ENCODE measurements at regions not wholly inside any gene's neighbourhood (a gene's known extent, or its start where the extent isn't known, plus 50 kb on each side); places are given as distances from the start of the nearest gene placed in this dataset.

- Histone ChIP-seq H3K9me3 (replicated peaks; ENCODE audit: low read length) (no peaks in the 10 kb centered on the region), H3K4me2 (ENCODE audit: low read length) (no peak overlapping the region), H3K9ac (ENCODE audit: low read depth, low read length) (no peak overlapping the region), H3K4me3 (ENCODE audit: low read length) (no peak overlapping the region), H3K27me3 (ENCODE audit: control insufficient read depth, insufficient read depth, low read length) (no peaks in the 10 kb centered on the region), H3K4me1 (ENCODE audit: control insufficient read depth, insufficient read depth, low read length) (no peaks in the 10 kb centered on the region), H3K36me3 (ENCODE audit: insufficient read depth, low read length) (no peaks in the 10 kb centered on the region)
Measured at GRCh38 chr5:105380126-105380525, 1817.5 kb upstream of the NUDT12 start.

DNA sequence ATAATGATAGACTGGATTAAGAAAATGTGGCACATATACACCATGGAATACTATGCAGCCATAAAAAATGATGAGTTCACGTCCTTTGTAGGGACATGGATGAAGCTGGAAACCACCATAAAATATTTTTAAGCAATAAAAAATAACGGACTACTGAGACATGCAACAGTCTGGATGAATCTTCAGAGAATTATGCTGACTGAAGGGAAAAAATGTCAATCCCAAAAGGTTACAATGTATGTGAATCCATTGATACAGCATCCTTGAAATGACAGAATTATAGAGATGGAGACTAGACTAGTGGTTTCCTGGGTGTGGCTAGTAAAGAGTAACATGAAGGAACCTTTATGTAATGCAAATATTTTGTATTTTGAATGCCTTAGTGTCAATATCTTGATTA is 1808.6 kb upstream of the NUDT12 start:
- no peaks in the 10 kb centered on the region for H3K9me3 ChIP-seq (replicated peaks; ENCODE audit: low read length)
- no peaks in the 10 kb centered on the region for H3K4me1 ChIP-seq (ENCODE audit: control insufficient read depth, insufficient read depth, low read length)
- no peak overlapping the region for H3K9ac ChIP-seq (ENCODE audit: low read depth, low read length)
- no peaks in the 10 kb centered on the region for H3K36me3 ChIP-seq (ENCODE audit: insufficient read depth, low read length)
- H3K4me2 ChIP-seq (ENCODE audit: low read length): no peak overlapping the region
- no peak overlapping the region for H3K4me3 ChIP-seq (ENCODE audit: low read length)
- H3K27me3 ChIP-seq (ENCODE audit: control insufficient read depth, insufficient read depth, low read length): no peaks in the 10 kb centered on the region

DNA sequence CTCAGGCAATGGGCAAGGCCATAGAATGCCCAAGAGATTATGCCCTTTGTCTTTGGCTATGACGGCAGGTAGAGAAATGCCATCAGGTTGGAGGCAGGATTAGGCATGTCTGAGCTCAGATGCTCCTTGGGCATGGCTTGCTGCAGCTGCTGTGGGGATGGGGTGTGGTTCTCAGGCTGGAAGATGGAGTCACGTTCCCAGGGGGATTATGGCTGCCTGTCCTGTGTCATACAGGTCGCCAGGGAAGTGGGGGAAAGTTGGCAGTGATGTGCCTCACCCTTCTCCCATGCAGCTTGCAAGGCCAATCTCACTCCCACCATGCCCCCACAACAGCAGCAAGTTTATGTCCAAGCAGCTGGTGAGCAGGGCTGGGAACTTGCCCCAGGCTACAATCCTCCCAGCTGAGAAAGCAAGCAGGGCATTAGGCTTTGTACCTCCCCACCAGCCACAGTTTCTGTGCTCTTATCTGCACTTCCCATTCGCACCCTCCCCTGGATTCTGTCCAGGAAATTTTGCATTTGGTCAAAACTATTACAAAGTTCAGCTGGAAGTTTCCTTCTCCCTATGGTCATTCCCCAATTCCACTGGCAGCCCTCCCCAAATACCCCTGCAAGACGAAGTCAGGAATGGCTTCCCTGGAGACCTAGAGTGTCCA is 1788.0 kb upstream of the NUDT12 start:
- no peak overlapping the region for H3K9ac ChIP-seq (ENCODE audit: low read depth, low read length)

GRCh38 chr5:105331558-105331957 is 1769.0 kb upstream of the NUDT12 start:
- Histone ChIP-seq H3K27me3 (ENCODE audit: control insufficient read depth, insufficient read depth, low read length) (no peaks in the 10 kb centered on the region), H3K9me3 (replicated peaks; ENCODE audit: low read length) (no peaks in the 10 kb centered on the region), H3K4me1 (ENCODE audit: control insufficient read depth, insufficient read depth, low read length) (no peaks in the 10 kb centered on the region), H3K36me3 (ENCODE audit: insufficient read depth, low read length) (no peaks in the 10 kb centered on the region), H3K9ac (ENCODE audit: low read depth, low read length) (no peak overlapping the region), H3K4me3 (ENCODE audit: low read length) (no peak overlapping the region), H3K4me2 (ENCODE audit: low read length) (no peak overlapping the region)

More for the DNA sequence above, 1788.0 kb upstream of the NUDT12 start:
- Histone ChIP-seq H3K4me3 (ENCODE audit: low read length) (no peak overlapping the region), H3K27me3 (ENCODE audit: control insufficient read depth, insufficient read depth, low read length) (no peaks in the 10 kb centered on the region), H3K9me3 (replicated peaks; ENCODE audit: low read length) (no peaks in the 10 kb centered on the region), H3K36me3 (ENCODE audit: insufficient read depth, low read length) (no peaks in the 10 kb centered on the region), H3K4me2 (ENCODE audit: low read length) (no peak overlapping the region), H3K4me1 (ENCODE audit: control insufficient read depth, insufficient read depth, low read length) (no peaks in the 10 kb centered on the region)

DNA sequence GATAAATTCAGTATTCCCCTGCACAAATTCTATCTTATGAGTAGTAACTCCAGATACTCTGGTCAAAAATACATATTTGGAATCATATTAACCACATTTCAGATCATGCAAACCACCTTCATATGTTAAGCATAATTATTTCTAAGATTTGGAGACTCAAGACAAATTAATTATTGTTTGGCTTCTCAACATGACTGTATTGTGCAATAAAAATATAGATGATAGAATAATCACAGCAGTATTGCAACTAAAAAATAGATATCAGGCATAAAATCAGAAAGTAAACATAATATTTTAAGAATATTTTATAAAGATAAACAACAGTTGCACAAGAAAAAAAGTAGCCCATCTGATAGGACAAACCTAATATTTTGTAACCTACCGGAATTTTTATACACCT is 1767.6 kb upstream of the NUDT12 start:
- Histone ChIP-seq H3K4me2 (ENCODE audit: low read length) (no peak overlapping the region), H3K4me3 (ENCODE audit: low read length) (no peak overlapping the region), H3K9ac (ENCODE audit: low read depth, low read length) (no peak overlapping the region), H3K27me3 (ENCODE audit: control insufficient read depth, insufficient read depth, low read length) (no peaks in the 10 kb centered on the region), H3K4me1 (ENCODE audit: control insufficient read depth, insufficient read depth, low read length) (no peaks in the 10 kb centered on the region), H3K36me3 (ENCODE audit: insufficient read depth, low read length) (no peaks in the 10 kb centered on the region), H3K9me3 (replicated peaks; ENCODE audit: low read length) (no peaks in the 10 kb centered on the region)

DNA sequence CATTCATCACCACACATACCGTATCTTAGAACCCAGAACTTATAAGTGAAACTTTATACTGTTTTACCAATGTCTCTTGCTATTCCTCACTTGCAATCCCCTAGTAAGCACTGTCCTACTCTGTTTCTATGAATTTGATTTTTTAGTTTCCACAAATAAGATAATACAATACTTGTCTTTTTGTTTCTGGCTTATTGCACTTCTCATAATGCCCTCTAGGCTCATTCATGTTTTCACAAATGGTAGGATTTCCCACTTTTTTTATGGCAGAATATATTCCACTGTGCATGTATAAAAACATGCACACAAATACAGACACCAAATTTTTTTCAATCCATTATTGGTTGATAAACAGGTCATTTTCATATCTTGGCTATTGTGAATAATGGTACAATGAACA is 1742.3 kb upstream of the NUDT12 start:
- H3K9ac ChIP-seq (ENCODE audit: low read depth, low read length): no peak overlapping the region
- H3K4me1 ChIP-seq (ENCODE audit: control insufficient read depth, insufficient read depth, low read length): no peaks in the 10 kb centered on the region
- no peak overlapping the region for H3K4me3 ChIP-seq (ENCODE audit: low read length)

DNA sequence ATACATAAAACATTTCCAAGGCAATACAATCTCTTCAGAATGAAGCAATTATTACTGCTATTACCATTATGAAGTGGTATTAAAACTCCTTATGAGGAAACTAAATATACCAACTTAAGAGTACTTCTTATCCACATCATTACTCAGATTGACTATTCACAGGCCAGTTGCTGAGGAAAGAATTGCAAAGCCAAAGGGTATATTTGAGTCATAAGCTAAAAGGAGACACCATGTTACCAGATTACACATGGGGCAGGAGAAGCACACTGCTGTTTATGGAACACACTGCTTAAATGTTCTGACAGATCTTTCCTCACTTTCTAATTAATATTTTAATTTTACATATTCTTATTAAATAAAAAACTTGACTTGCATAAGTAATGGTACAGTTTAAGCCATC is 1726.4 kb upstream of the NUDT12 start:
- no peaks in the 10 kb centered on the region for H3K4me1 ChIP-seq (ENCODE audit: control insufficient read depth, insufficient read depth, low read length)
- no peaks in the 10 kb centered on the region for H3K36me3 ChIP-seq (ENCODE audit: insufficient read depth, low read length)
- H3K4me3 ChIP-seq (ENCODE audit: low read length): no peak overlapping the region
- H3K27me3 ChIP-seq (ENCODE audit: control insufficient read depth, insufficient read depth, low read length): no peaks in the 10 kb centered on the region
- H3K9ac ChIP-seq (ENCODE audit: low read depth, low read length): no peak overlapping the region
- no peak overlapping the region for H3K4me2 ChIP-seq (ENCODE audit: low read length)
- no peaks in the 10 kb centered on the region for H3K9me3 ChIP-seq (replicated peaks; ENCODE audit: low read length)

More for the DNA sequence above, 1742.3 kb upstream of the NUDT12 start:
- no peak overlapping the region for H3K4me2 ChIP-seq (ENCODE audit: low read length)
- no peaks in the 10 kb centered on the region for H3K9me3 ChIP-seq (replicated peaks; ENCODE audit: low read length)
- H3K36me3 ChIP-seq (ENCODE audit: insufficient read depth, low read length): no peaks in the 10 kb centered on the region
- H3K27me3 ChIP-seq (ENCODE audit: control insufficient read depth, insufficient read depth, low read length): no peaks in the 10 kb centered on the region

- Histone ChIP-seq H3K27me3 (ENCODE audit: control insufficient read depth, insufficient read depth, low read length) (no peaks in the 10 kb centered on the region), H3K4me2 (ENCODE audit: low read length) (no peak overlapping the region), H3K4me3 (ENCODE audit: low read length) (no peak overlapping the region), H3K9ac (ENCODE audit: low read depth, low read length) (no peak overlapping the region), H3K4me1 (ENCODE audit: control insufficient read depth, insufficient read depth, low read length) (no peaks in the 10 kb centered on the region), H3K9me3 (replicated peaks; ENCODE audit: low read length) (no peaks in the 10 kb centered on the region), H3K36me3 (ENCODE audit: insufficient read depth, low read length) (no peaks in the 10 kb centered on the region)
Measured at GRCh38 chr5:105283134-105283533, 1720.5 kb upstream of the NUDT12 start.

DNA sequence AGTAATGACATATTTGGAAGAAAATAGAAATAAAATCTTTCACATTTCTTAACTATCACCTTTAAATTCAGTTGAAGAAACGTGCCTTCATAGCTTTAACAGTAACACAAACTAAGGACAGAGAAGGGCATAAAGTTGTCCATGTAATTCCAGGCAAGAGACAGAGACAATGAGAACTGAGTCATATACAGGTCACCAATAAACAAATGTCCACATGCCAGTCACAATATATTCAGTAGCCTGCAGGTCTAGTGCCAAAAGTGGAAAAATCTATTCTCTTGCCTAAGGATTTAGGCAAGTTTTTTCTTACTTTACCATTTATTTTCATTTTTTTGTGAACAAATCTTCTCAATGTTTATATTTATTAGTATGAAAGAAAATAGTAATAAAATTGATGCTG is 1711.5 kb upstream of the NUDT12 start:
- no peaks in the 10 kb centered on the region for H3K27me3 ChIP-seq (ENCODE audit: control insufficient read depth, insufficient read depth, low read length)
- no peaks in the 10 kb centered on the region for H3K9me3 ChIP-seq (replicated peaks; ENCODE audit: low read length)
- H3K4me3 ChIP-seq (ENCODE audit: low read length): no peak overlapping the region
- no peak overlapping the region for H3K9ac ChIP-seq (ENCODE audit: low read depth, low read length)
- no peaks in the 10 kb centered on the region for H3K36me3 ChIP-seq (ENCODE audit: insufficient read depth, low read length)
- no peaks in the 10 kb centered on the region for H3K4me1 ChIP-seq (ENCODE audit: control insufficient read depth, insufficient read depth, low read length)
- no peak overlapping the region for H3K4me2 ChIP-seq (ENCODE audit: low read length)

DNA sequence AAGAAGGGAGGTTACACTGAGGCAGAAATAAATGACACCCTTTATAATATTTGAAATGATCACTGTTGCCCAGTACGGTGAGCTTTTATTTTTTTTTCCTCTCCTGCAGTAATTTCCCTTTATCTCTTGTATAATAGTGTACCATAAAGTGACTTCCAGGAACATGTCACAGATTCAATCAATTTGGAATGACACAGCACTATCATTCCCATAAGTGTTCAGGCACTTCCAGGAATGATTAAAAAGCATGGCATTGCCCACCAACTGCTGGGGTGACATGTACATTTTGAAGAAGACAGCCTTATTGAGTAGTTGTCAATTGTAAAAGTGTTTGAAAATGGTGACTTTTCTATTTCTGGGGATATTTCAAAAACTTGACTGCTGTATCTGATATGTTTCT is 1700.9 kb upstream of the NUDT12 start:
- Histone ChIP-seq H3K4me2 (ENCODE audit: low read length) (no peak overlapping the region), H3K9ac (ENCODE audit: low read depth, low read length) (no peak overlapping the region), H3K9me3 (replicated peaks; ENCODE audit: low read length) (no peaks in the 10 kb centered on the region), H3K4me3 (ENCODE audit: low read length) (no peak overlapping the region), H3K36me3 (ENCODE audit: insufficient read depth, low read length) (no peaks in the 10 kb centered on the region), H3K4me1 (ENCODE audit: control insufficient read depth, insufficient read depth, low read length) (no peaks in the 10 kb centered on the region), H3K27me3 (ENCODE audit: control insufficient read depth, insufficient read depth, low read length) (no peaks in the 10 kb centered on the region)

DNA sequence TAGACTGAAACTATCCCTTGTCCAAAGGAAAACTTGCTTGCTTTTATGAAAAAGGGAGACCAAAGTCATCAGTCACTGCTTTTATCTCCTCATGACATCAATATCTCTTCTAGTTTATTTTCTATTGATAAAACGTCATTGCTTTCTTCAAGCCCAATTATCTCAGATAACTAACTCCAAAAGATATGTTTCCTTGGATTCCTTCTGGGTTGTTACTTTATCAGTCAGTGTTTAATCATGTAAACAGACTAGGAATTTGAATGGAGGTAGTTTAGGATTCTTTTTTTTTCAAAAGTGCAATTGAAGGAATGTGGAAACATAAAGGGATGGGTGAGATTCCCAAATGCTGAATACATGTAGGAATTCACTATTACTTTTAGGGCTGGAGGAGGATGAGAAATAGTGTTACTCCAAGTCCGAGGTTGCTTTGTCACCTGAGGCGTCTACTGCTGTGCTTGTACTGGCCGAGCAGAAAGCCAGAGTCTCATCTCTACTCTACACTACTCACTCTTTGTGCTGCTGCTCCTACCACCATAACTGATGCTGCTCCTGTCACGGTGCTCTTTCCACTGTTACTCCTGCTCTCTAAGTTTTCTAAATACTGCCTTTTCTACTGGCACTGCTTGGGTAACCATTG is 1697.1 kb upstream of the NUDT12 start:
- Histone ChIP-seq H3K36me3 (ENCODE audit: insufficient read depth, low read length) (no peaks in the 10 kb centered on the region), H3K4me1 (ENCODE audit: control insufficient read depth, insufficient read depth, low read length) (no peaks in the 10 kb centered on the region), H3K9ac (ENCODE audit: low read depth, low read length) (no peak overlapping the region), H3K4me3 (ENCODE audit: low read length) (no peak overlapping the region), H3K9me3 (replicated peaks; ENCODE audit: low read length) (no peaks in the 10 kb centered on the region), H3K27me3 (ENCODE audit: control insufficient read depth, insufficient read depth, low read length) (no peaks in the 10 kb centered on the region), H3K4me2 (ENCODE audit: low read length) (no peak overlapping the region)

GRCh38 chr5:105238561-105238960 is 1676.0 kb upstream of the NUDT12 start:
- no peaks in the 10 kb centered on the region for H3K27me3 ChIP-seq (ENCODE audit: control insufficient read depth, insufficient read depth, low read length)
- no peaks in the 10 kb centered on the region for H3K36me3 ChIP-seq (ENCODE audit: insufficient read depth, low read length)
- H3K4me2 ChIP-seq (ENCODE audit: low read length): no peak overlapping the region
- H3K4me1 ChIP-seq (ENCODE audit: control insufficient read depth, insufficient read depth, low read length): no peaks in the 10 kb centered on the region
- H3K4me3 ChIP-seq (ENCODE audit: low read length): no peak overlapping the region
- no peaks in the 10 kb centered on the region for H3K9me3 ChIP-seq (replicated peaks; ENCODE audit: low read length)
- no peak overlapping the region for H3K9ac ChIP-seq (ENCODE audit: low read depth, low read length)

All from skeletal muscle satellite cell (primary cell).